ENCODE measurements at regions not wholly inside any gene's neighbourhood (a gene's known extent, or its start where the extent isn't known, plus 50 kb on each side); places are given as distances from the start of the nearest gene placed in this dataset.

- TF ChIP-seq BRCA1 (IDR thresholded peaks at IDR 0.05; ENCODE audit: low read depth, low read length) (no peak), NRF1 (conservative IDR thresholded peaks at IDR 0.05; ENCODE audit: low read depth, low read length) (no peak), FOXM1 (IDR thresholded peaks at IDR 0.05; ENCODE audit: low read depth, low read length) (no peak), CTCF (IDR thresholded peaks at IDR 0.05 in 2 of 3, conservative IDR thresholded peaks at IDR 0.05 in 1 of 3; ENCODE audit: control insufficient read depth in 2 of 3, extremely low read depth in 1 of 3, insufficient read depth in 1 of 3, low read depth in 3 of 3, low read length in 3 of 3) (no peak), NR2F1 (conservative IDR thresholded peaks at IDR 0.05) (no peak), MYC (IDR thresholded peaks at IDR 0.05; ENCODE audit: insufficient read depth, insufficient read length, insufficient replicate concordance, low read length, severe bottlenecking) (no peak), EP300 (IDR thresholded peaks at IDR 0.05; ENCODE audit: borderline replicate concordance in 1 of 2, control insufficient read depth in 1 of 2, low read depth in 2 of 2, low read length in 2 of 2) (no peak), CEBPZ (IDR thresholded peaks at IDR 0.05; ENCODE audit: low read depth, low read length) (no peak), TCF3 (IDR thresholded peaks at IDR 0.05; ENCODE audit: borderline replicate concordance, insufficient read depth, low read depth, low read length) (no peak)
Observed at GRCh38 chr5:172533399-172534228, 79.3 kb upstream of the SH3PXD2B start.

Data from GM12878 (cell line).